GM23338 (cell line): ENCODE measurements at regions not wholly inside any gene's neighbourhood (a gene's known extent, or its start where the extent isn't known, plus 50 kb on each side); places are given as distances from the start of the nearest gene placed in this dataset.

Source experiments
- ATAC-seq: fragments of 200-7000 bp; cut with Tn5 transposase; 3 replicates; pipeline ENCODE4 v1.9.1; 2020
- DNase-seq: peaks from one replicate; pipeline ENCODE4 v3.0.0-alpha.2; 2015; ENCODE audit warnings: low spot score
- H2AFZ ChIP-seq: fragments of 200-600 bp; sonication (generic); 2 replicates; pipeline ENCODE4 v1.8.0; 2016; ENCODE audit warnings: antibody characterized with exemption, mild to moderate bottlenecking, moderate library complexity
- H3F3A ChIP-seq: fragments of 200-600 bp; sonication (generic); replicated peaks from 2 replicates; pipeline ENCODE4 v1.8.0; 2017; ENCODE audit warnings: antibody characterized with exemption, mixed run types, low read depth
- H3K27ac ChIP-seq: fragments of 200-600 bp; sonication (generic); 2 replicates; pipeline ENCODE4 v1.6.1; 2016; ENCODE audit warnings: low read depth
- H3K27me3 ChIP-seq: fragments of 200-600 bp; sonication (generic); 2 replicates; pipeline ENCODE4 v1.8.0; 2016; ENCODE audit warnings: mild to moderate bottlenecking, mixed run types, moderate library complexity; ENCODE audit not compliant: insufficient read depth
- H3K36me3 ChIP-seq: fragments of 200-600 bp; sonication (generic); 2 replicates; pipeline ENCODE4 v1.8.0; 2016; ENCODE audit warnings: mild to moderate bottlenecking; ENCODE audit not compliant: insufficient read depth
- H3K4me1 ChIP-seq: fragments of 200-600 bp; sonication (generic); 2 replicates; pipeline ENCODE4 v1.8.0; 2016; ENCODE audit warnings: mild to moderate bottlenecking, moderate library complexity; ENCODE audit not compliant: insufficient read depth
- H3K4me2 ChIP-seq: fragments of 200-600 bp; sonication (generic); 2 replicates; pipeline ENCODE4 v1.7.1; 2017; ENCODE audit warnings: mixed run types
- H3K4me3 ChIP-seq: fragments of 200-600 bp; sonication (generic); 2 replicates; pipeline ENCODE4 v1.6.1; 2016; ENCODE audit warnings: mixed run types
- H3K79me2 ChIP-seq: fragments of 200-600 bp; sonication (generic); replicated peaks from 2 replicates; pipeline ENCODE4 v1.8.0; 2017; ENCODE audit warnings: mild to moderate bottlenecking; ENCODE audit not compliant: insufficient read depth
- H3K9me2 ChIP-seq: fragments of 200-600 bp; sonication (generic); 2 replicates; pipeline ENCODE4 v1.8.0; 2017; ENCODE audit not compliant: insufficient read depth
- H4K20me1 ChIP-seq: fragments of 200-600 bp; sonication (generic); replicated peaks from 2 replicates; pipeline ENCODE4 v1.8.0; 2017; ENCODE audit warnings: mild to moderate bottlenecking; ENCODE audit not compliant: insufficient read depth
- H3K27ac Mint-ChIP-seq: 2 replicates; pipeline ENCODE4 v1.8.0; 2020; ENCODE audit warnings: inconsistent platforms, mild to moderate bottlenecking, moderate library complexity, mixed read lengths
- H3K27me3 Mint-ChIP-seq: 3 replicates; pipeline ENCODE4 v1.8.0; 2022; ENCODE audit warnings: low read depth, mild to moderate bottlenecking, moderate library complexity, mixed read lengths, inconsistent platforms; ENCODE audit not compliant: insufficient read depth, poor library complexity
- H3K36me3 Mint-ChIP-seq: 3 replicates; pipeline ENCODE4 v1.8.0; 2021; ENCODE audit warnings: low read depth, mild to moderate bottlenecking, inconsistent platforms, moderate library complexity, mixed read lengths
- H3K4me1 Mint-ChIP-seq: 3 replicates; pipeline ENCODE4 v1.8.0; 2020; ENCODE audit warnings: mild to moderate bottlenecking, inconsistent platforms, mixed read lengths
- H3K4me3 Mint-ChIP-seq: 3 replicates; pipeline ENCODE4 v1.8.0; 2021; ENCODE audit warnings: moderate library complexity, mild to moderate bottlenecking, inconsistent platforms, mixed read lengths
- H3K9me3 Mint-ChIP-seq: 3 replicates; pipeline ENCODE4 v1.8.0; 2020; ENCODE audit warnings: moderate library complexity, mild to moderate bottlenecking, inconsistent platforms, mixed read lengths
- CREB1 ChIP-seq: fragments of 250-450 bp; sonication (Bioruptor Pico); IDR thresholded peaks from 2 replicates; pipeline ENCODE4 v1.5.0; 2020; ENCODE audit warnings: low read depth, mild to moderate bottlenecking, moderate library complexity
- CTCF ChIP-seq, 2 experiments: fragments of 200-600 bp in 1 of 2; sonication (generic) in 1 of 2; conservative IDR thresholded peaks; 2 replicates each; pipeline versions ENCODE4 v1.5.1 to v1.6.1; 2016 to 2017; ENCODE audit warnings: antibody characterized with exemption in 2 of 2, low read depth in 2 of 2, mild to moderate bottlenecking in 2 of 2, moderate library complexity in 1 of 2
- ETS1 ChIP-seq: IDR thresholded peaks from 2 replicates; pipeline ENCODE4 v1.6.1; 2016; ENCODE audit warnings: antibody characterized with exemption
- EZH2phosphoT487 ChIP-seq: fragments of 200-600 bp; sonication (generic); IDR thresholded peaks from one replicate; pipeline ENCODE4 v1.8.1; 2018; ENCODE audit warnings: antibody characterized with exemption; ENCODE audit not compliant: unreplicated experiment
- NANOG ChIP-seq: IDR thresholded peaks from 2 replicates; pipeline ENCODE4 v1.6.1; 2016; ENCODE audit warnings: antibody characterized with exemption, borderline replicate concordance
- REST ChIP-seq: IDR thresholded peaks from one replicate; pipeline ENCODE4 v1.6.1; 2018; ENCODE audit warnings: antibody characterized with exemption; ENCODE audit not compliant: unreplicated experiment
- ZNF114 ChIP-seq: fragments of 250-450 bp; sonication (Bioruptor Pico); IDR thresholded peaks from 2 replicates; pipeline ENCODE4 v1.5.0; 2020; ENCODE audit warnings: mild to moderate bottlenecking, moderate library complexity
- ZNF331 ChIP-seq: fragments of 250-450 bp; sonication (Bioruptor Pico); IDR thresholded peaks from 2 replicates; pipeline ENCODE4 v1.5.0; 2020; ENCODE audit warnings: low read depth, mild to moderate bottlenecking, moderate library complexity
- ZNF462 ChIP-seq: fragments of 250-450 bp; sonication (Bioruptor Pico); IDR thresholded peaks from 2 replicates; pipeline ENCODE4 v1.5.0; 2020; ENCODE audit warnings: mild to moderate bottlenecking, moderate library complexity

GRCh38 chr9:113668061-113668460 lies 204.5 kb downstream of the RGS3 start:
- TF ChIP-seq CREB1 (CRISPR knock-in tag) (no peak), NANOG (no peak)
- no peak overlapping the region for H2AFZ ChIP-seq
- Mint-ChIP-seq H3K4me3 (no peak overlapping the region), H3K4me1 (peaks cover 3% of the 10 kb centered on the region; the same call in 2 of the 3 replicates), H3K9me3 (no peaks in the 10 kb centered on the region), H3K27me3 (peaks cover 1% of the 10 kb centered on the region), H3K36me3 (no peaks in the 10 kb centered on the region), H3K27ac (no peak overlapping the region)
- H3K9me2 ChIP-seq: no peaks in the 10 kb centered on the region
- H3K4me2 ChIP-seq: no peak overlapping the region
- H3K79me2 ChIP-seq: no peaks in the 10 kb centered on the region
- H3K36me3 ChIP-seq: no peaks in the 10 kb centered on the region
- no peaks in the 10 kb centered on the region for H4K20me1 ChIP-seq
- H3K4me1 ChIP-seq: no peaks in the 10 kb centered on the region
- no peak overlapping the region for H3K4me3 ChIP-seq
- no peaks in the 10 kb centered on the region for H3F3A ChIP-seq
- no peak for ATAC-seq
- H3K27ac ChIP-seq: no peak overlapping the region
- no peaks in the 10 kb centered on the region for H3K27me3 ChIP-seq
- no peak for DNase-seq

GRCh38 chr9:113669522-113670115 lies 206.1 kb downstream of the RGS3 start:
- no peak overlapping the region for H3K27ac ChIP-seq
- DNase-seq (no peak), ATAC-seq (no peak)
- no peak for TF ChIP-seq CTCF (conservative IDR thresholded peaks at IDR 0.05; ENCODE audit: low read depth in 2 of 2)
- TF ChIP-seq EZH2phosphoT487: no peak
- TF ChIP-seq ZNF331 (CRISPR knock-in tag): no peak
- no peak for TF ChIP-seq NANOG
- no peak for TF ChIP-seq REST
- TF ChIP-seq ETS1: no peak
- TF ChIP-seq ZNF114: no peak
- no peak for TF ChIP-seq ZNF462 (CRISPR knock-in tag)
- no peaks in the 10 kb centered on the region for H3K36me3 ChIP-seq
- no peak overlapping the region for H3K4me3 ChIP-seq
- Mint-ChIP-seq H3K27me3 (peaks cover 1% of the 10 kb centered on the region), H3K4me1 (peaks cover 3% of the 10 kb centered on the region; the same call in 2 of the 3 replicates), H3K9me3 (no peaks in the 10 kb centered on the region), H3K36me3 (no peaks in the 10 kb centered on the region), H3K4me3 (no peak overlapping the region), H3K27ac (no peak overlapping the region)
- no peak overlapping the region for H2AFZ ChIP-seq
- no peaks in the 10 kb centered on the region for H3K4me1 ChIP-seq
- no peaks in the 10 kb centered on the region for H3F3A ChIP-seq
- H3K4me2 ChIP-seq: no peak overlapping the region
- H3K9me2 ChIP-seq: no peaks in the 10 kb centered on the region
- no peaks in the 10 kb centered on the region for H4K20me1 ChIP-seq
- H3K27me3 ChIP-seq: no peaks in the 10 kb centered on the region
- no peaks in the 10 kb centered on the region for H3K79me2 ChIP-seq
